ENCODE measurements at regions not wholly inside any gene's neighbourhood (a gene's known extent, or its start where the extent isn't known, plus 50 kb on each side); places are given as distances from the start of the nearest gene placed in this dataset.
"Not testable (repeated sequence)": the region's sequence is repeated elsewhere in the genome, so short reads cannot be mapped to it uniquely, and the experiment has no call there.

DNA sequence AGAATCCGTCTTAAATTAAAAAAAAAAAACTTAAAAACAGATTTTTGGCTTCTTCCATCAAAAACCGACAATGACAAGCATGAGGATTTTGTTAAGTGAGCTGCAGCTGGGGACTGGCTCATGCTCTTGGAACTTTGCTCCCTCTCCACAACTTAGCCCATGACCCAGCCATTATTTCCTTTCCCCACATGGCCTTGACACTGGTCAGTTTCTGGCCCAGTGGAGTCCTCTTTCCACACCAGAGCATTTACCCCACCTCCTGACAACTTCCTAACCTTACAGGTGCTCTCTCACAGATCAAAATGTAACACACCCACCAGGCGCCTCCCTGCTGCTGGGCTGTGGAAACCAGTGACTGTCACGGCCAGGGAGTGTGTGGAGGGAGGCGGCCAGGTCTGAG, 62.7 kb upstream of the ZNF267 start:
- no peaks in the 10 kb centered on the region for H3K27me3 ChIP-seq (ENCODE audit: control insufficient read depth, insufficient read depth, low read length, poor library complexity, severe bottlenecking)
- 54 to 56% methylated on average over 4 to 5 of the region's 5 CpGs for WGBS, 2 experiments
- H3K27ac ChIP-seq (ENCODE audit: insufficient read depth, low read depth, low read length, poor library complexity, severe bottlenecking) = no peak overlapping the region
- H3K9me3 ChIP-seq (ENCODE audit: control insufficient read depth, low read length) = peaks cover 4% of the 10 kb centered on the region
- H3K4me3 ChIP-seq (ENCODE audit: insufficient read depth, low read depth, low read length) = no peak overlapping the region
- no peaks in the 10 kb centered on the region for H3K4me1 ChIP-seq (ENCODE audit: control insufficient read depth, insufficient read depth, low read length)
- H3K36me3 ChIP-seq (ENCODE audit: control insufficient read depth, insufficient read depth, low read length) = no peaks in the 10 kb centered on the region

DNA sequence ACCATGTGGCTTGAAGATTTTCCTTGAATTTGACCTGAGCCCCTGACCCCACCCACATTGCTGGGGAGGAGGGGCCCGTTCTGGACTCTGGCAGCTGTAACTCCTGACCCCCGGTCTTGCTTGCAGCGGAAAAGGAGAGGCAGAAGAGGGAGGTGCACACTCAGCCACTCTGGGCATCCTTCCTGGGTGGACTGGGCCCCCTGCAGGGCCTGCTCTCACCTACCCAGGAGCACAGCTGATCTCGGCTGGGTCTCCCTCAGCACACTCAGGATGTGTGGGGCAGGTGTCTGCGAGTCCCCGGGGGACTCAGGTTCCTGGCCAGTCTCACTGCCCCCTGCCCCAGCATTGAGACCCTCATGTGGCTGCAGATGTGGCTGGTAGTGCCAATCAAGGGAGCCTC, 57.5 kb upstream of the ZNF267 start:
- not testable (repeated sequence) for H3K4me3 ChIP-seq (ENCODE audit: insufficient read depth, low read depth, low read length); H3K27me3 ChIP-seq (ENCODE audit: control insufficient read depth, insufficient read depth, low read length, poor library complexity, severe bottlenecking); H3K9me3 ChIP-seq (ENCODE audit: control insufficient read depth, low read length); H3K4me1 ChIP-seq (ENCODE audit: control insufficient read depth, insufficient read depth, low read length); H3K36me3 ChIP-seq (ENCODE audit: control insufficient read depth, insufficient read depth, low read length); H3K27ac ChIP-seq (ENCODE audit: insufficient read depth, low read depth, low read length, poor library complexity, severe bottlenecking)
- WGBS, 2 experiments = 65 to 75% methylated on average over 1 to 2 of the region's 6 CpGs

DNA sequence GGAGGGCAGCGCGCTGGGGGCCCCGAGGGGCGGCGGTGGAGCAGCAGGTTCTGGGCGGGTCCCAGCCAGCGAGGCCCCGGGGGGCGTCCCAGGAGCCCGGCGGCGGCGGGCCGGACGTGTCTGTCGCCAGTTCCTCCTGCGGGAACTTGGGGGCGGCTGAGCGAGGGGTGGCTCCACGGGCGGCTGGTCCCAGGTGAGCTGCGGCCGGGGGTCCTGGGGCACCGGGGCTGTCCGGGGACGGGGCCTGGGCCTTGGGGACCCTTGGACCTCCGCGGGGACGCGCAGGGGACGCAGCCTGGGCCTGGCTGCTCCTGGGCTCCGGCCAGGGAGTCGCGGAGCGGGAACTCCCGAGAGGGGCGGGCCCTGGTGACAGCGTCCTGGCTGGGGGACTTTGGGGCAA, 54.2 kb upstream of the ZNF267 start:
- Histone ChIP-seq H3K27ac (ENCODE audit: insufficient read depth, low read depth, low read length, poor library complexity, severe bottlenecking) (no peak overlapping the region), H3K4me3 (ENCODE audit: insufficient read depth, low read depth, low read length) (no peak overlapping the region), H3K9me3 (ENCODE audit: control insufficient read depth, low read length) (peaks cover 11% of the 10 kb centered on the region), H3K36me3 (ENCODE audit: control insufficient read depth, insufficient read depth, low read length) (no peaks in the 10 kb centered on the region), H3K27me3 (ENCODE audit: control insufficient read depth, insufficient read depth, low read length, poor library complexity, severe bottlenecking) (no peaks in the 10 kb centered on the region), H3K4me1 (ENCODE audit: control insufficient read depth, insufficient read depth, low read length) (no peaks in the 10 kb centered on the region)
- 90 to 91% methylated on average over 38 of the region's 38 CpGs for WGBS, 2 experiments

DNA sequence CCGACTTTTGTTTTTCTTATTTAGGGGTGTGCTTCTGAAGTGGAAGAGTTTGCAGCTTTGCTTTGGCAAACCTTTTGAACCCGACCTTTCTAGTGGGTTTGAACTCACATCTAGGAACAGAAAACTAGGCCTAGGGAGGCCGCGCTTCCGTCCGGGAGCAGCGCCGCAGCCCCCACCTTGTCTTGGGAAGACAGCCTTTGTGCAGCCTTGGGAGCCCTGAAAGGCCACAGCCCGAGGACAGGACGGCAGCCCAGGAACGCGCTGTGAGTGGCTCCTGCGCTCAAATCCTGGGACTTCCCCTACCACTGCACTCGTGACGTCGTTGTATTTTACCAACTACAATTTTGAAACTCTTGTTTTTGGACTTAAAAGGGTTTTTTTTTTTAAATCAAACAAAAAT, 53.7 kb upstream of the ZNF267 start:
- Histone ChIP-seq H3K27ac (ENCODE audit: insufficient read depth, low read depth, low read length, poor library complexity, severe bottlenecking) (no peak overlapping the region), H3K36me3 (ENCODE audit: control insufficient read depth, insufficient read depth, low read length) (no peaks in the 10 kb centered on the region), H3K4me3 (ENCODE audit: insufficient read depth, low read depth, low read length) (no peak overlapping the region), H3K9me3 (ENCODE audit: control insufficient read depth, low read length) (peaks cover 11% of the 10 kb centered on the region), H3K4me1 (ENCODE audit: control insufficient read depth, insufficient read depth, low read length) (no peaks in the 10 kb centered on the region), H3K27me3 (ENCODE audit: control insufficient read depth, insufficient read depth, low read length, poor library complexity, severe bottlenecking) (no peaks in the 10 kb centered on the region)
- WGBS, 2 experiments = 89 to 95% methylated on average over 13 to 16 of the region's 16 CpGs
